GM19397 (cell line): ENCODE measurements at regions not wholly inside any gene's neighbourhood (a gene's known extent, or its start where the extent isn't known, plus 50 kb on each side); places are given as distances from the start of the nearest gene placed in this dataset.
"Not testable (repeated sequence)": the region's sequence is repeated elsewhere in the genome, so short reads cannot be mapped to it uniquely, and the experiment has no call there.

Experiments
- ATAC-seq: cut with Tn5 transposase; IDR thresholded peaks from one replicate; pipeline ENCODE4 v1.9.1; 2021; ENCODE audit warnings: mild to moderate bottlenecking, moderate library complexity; ENCODE audit not compliant: unreplicated experiment

GRCh38 chr5:104079861-104080645 is 517.5 kb upstream of the NUDT12 start:
- not testable (repeated sequence) for ATAC-seq

- ATAC-seq = no peak
Measured at GRCh38 chr5:104071887-104072286, 509.3 kb upstream of the NUDT12 start.

- no peak for ATAC-seq
Measured at GRCh38 chr5:104062621-104063377, 500.2 kb upstream of the NUDT12 start.

GRCh38 chr5:104061707-104062106 is 499.1 kb upstream of the NUDT12 start:
- ATAC-seq = no peak

GRCh38 chr5:104053353-104053649 is 490.7 kb upstream of the NUDT12 start:
- no peak for ATAC-seq

GRCh38 chr5:104052558-104053352 is 490.2 kb upstream of the NUDT12 start:
- ATAC-seq = no peak

- ATAC-seq = no peak
Measured at GRCh38 chr5:104050436-104050835, 487.8 kb upstream of the NUDT12 start.

GRCh38 chr5:104049752-104050151 is 487.2 kb upstream of the NUDT12 start:
- ATAC-seq = no peak

GRCh38 chr5:104048231-104048630 is 485.6 kb upstream of the NUDT12 start:
- ATAC-seq = no peak

GRCh38 chr5:104045987-104046386 is 483.4 kb upstream of the NUDT12 start:
- ATAC-seq = no peak

GRCh38 chr5:104039871-104040270 is 477.3 kb upstream of the NUDT12 start:
- ATAC-seq = not testable (repeated sequence)

GRCh38 chr5:104037136-104037535 is 474.5 kb upstream of the NUDT12 start:
- not testable (repeated sequence) for ATAC-seq

- ATAC-seq = not testable (repeated sequence)
Measured at GRCh38 chr5:104033186-104033585, 470.6 kb upstream of the NUDT12 start.

GRCh38 chr5:104024538-104024937 is 461.9 kb upstream of the NUDT12 start:
- ATAC-seq = no peak

GRCh38 chr5:104023739-104024138 is 461.1 kb upstream of the NUDT12 start:
- no peak for ATAC-seq

- ATAC-seq = no peak
Measured at GRCh38 chr5:104019956-104020355, 457.4 kb upstream of the NUDT12 start.

GRCh38 chr5:104018299-104018698 is 455.7 kb upstream of the NUDT12 start:
- no peak for ATAC-seq

GRCh38 chr5:104016646-104017045 is 454.1 kb upstream of the NUDT12 start:
- no peak for ATAC-seq

GRCh38 chr5:104015765-104016164 is 453.2 kb upstream of the NUDT12 start:
- no peak for ATAC-seq

- ATAC-seq = not testable (repeated sequence)
Measured at GRCh38 chr5:104002783-104003182, 440.2 kb upstream of the NUDT12 start.

- no peak for ATAC-seq
Measured at GRCh38 chr5:104001136-104001535, 438.5 kb upstream of the NUDT12 start.

GRCh38 chr5:103993031-103993430 is 430.4 kb upstream of the NUDT12 start:
- ATAC-seq = no peak
